CD4-positive, alpha-beta T cell treated with Interleukin-15 for 4 hours (primary cell): ENCODE measurements at regions not wholly inside any gene's neighbourhood (a gene's known extent, or its start where the extent isn't known, plus 50 kb on each side); places are given as distances from the start of the nearest gene placed in this dataset.
"Not testable (repeated sequence)": the region's sequence is repeated elsewhere in the genome, so short reads cannot be mapped to it uniquely, and the experiment has no call there.

ENCODE experiments used
- DNase-seq: peaks from one replicate; pipeline ENCODE4 v3.0.0-alpha.2; 2020; ENCODE audit warnings: low spot score

DNA sequence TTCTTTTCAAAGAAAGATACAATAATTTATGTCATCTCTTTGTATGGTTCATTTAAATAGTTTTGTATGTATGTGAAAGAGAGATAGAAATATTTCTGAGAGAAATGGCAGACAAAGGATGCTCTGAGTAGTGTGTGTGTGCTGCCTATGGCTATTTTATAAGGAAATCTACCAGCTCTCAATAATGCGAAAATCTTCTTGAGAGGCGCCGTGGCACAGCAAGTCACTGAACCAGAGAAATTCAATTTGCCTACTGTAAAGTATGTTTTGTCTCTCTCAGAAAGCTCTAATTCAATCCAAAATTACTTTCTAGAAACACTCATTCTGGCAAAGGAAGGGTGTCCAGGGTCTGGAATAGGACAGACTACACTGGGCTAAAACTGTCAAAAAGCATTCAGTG lies 1981.1 kb downstream of the EFNA5 start:
- no peak for DNase-seq

DNA sequence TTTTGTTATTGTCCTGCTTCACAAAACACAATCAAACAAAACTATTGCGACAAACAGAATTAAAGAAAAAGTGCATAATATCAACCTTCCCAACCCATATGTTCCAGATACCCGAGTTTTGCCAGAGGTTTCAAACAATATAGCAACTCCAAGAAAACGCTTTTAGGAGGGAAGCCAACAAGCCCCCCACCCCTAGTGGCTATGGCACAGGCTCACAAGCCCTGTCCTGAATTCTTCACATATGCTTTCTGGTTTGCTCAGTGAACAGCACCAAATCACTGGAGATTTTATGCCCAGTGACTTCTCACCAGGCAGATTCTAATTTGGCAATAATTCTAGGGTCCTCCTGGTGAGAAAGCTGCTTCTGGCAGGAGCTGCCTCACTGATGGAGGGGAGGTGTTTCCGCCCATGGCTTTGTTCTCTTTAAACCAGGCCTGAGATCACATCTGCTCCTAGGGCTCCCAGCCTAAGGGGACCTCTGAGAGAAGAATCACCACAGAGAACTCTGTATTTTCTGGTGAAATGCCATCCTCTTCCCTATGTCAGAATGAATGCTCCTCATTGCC lies 1982.4 kb downstream of the EFNA5 start:
- no peak for DNase-seq

DNA sequence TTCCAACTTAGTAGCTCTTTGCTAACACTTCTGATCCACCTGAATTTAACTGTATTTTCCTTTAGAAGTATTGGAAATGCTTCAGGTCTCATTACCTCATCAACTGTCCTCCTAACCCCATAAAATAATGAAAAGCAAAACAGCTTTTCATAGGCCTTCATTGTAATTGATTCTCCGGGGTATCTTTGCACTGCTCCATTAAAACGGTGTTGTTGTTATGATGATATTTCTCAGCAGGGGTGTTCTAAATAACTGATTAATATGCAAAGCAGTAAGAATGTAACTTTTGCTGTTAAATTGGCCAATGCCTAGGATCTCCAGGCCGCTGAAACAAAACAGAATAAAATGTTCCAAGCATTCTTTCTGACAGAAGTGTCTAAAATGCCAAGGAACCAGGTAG lies 1983.2 kb downstream of the EFNA5 start:
- no peak for DNase-seq

DNA sequence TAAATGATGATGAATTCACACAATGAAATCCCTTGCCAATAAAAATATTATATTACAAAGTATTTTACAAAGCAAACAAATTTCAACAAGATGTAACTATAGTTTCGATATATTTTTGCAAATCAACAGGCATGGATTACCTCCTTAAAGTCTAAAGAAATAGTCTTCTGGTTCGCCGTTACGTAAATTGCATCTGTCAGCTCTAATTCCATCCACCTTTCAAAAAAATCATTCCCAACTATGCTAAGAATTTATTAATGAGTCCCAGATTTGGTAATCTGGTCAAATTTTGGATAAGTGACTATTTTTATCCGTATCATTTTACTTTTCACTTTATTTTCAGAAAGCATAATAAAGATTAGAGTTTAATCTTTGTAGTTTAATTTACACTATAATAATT lies 1984.9 kb downstream of the EFNA5 start:
- DNase-seq: no peak

DNA sequence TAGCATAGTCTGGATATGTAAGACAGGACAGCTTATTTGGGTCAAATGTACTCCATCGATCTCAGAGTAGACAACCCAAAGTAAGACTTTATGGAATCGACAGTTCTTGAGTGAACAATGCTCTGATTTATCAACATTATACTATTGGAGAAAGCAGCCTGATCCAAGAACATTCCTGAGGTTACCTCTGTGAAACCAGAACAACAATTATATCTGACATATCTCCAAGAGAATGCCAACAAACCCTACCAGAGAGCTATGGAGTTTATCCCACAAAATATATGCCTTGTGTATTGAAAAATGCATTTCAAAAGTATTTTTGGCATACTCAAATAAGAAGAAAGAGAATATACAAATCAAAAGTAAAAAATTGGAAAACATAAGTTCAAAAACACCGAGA lies 1985.9 kb downstream of the EFNA5 start:
- DNase-seq: no peak

DNA sequence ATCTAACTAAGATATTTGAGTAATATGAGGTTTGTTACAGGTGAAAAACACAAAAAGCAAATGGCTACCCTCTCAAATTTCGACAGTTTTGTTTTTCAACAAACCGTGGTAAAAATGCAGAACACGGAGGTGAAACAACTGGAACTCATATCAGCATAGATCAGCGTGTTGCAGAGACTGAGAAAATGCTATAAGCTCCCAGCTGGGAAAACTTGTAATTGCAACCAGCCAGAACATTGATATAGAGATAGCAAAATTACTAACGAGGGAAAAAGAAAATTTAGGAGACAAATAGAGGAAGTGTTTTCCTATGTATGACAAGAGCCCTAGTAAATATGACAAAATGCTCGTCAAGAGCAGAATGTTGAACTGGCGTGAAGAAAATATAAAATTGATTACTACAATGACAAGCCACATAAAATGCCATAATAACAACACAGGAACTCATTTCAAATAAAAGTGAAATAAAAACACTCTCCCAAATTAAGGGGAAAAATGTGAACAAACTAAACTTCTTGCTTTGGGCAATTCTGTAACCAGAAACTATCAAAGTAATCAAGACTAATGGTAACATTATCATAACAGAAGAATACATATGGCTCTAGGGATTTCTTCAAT lies 1989.8 kb downstream of the EFNA5 start:
- no peak for DNase-seq

DNA sequence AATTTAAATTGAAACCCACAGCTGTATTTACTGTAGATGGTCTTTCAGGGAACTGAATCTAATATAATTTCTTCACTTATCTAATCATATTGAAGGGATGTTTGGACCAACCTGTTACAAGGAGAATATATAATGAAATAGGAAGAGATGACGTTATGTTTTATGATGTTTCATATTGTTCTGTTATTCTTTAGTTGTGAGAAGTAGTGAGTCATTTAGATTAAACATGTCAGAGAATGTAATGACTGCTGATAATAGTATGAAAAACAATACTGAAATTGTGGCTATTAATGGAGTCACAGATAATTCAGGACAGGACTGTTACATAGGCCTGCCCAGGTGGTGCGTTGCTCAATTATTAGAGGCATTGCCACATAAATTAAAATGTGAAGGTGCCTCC lies 1993.4 kb downstream of the EFNA5 start:
- no peak for DNase-seq

DNA sequence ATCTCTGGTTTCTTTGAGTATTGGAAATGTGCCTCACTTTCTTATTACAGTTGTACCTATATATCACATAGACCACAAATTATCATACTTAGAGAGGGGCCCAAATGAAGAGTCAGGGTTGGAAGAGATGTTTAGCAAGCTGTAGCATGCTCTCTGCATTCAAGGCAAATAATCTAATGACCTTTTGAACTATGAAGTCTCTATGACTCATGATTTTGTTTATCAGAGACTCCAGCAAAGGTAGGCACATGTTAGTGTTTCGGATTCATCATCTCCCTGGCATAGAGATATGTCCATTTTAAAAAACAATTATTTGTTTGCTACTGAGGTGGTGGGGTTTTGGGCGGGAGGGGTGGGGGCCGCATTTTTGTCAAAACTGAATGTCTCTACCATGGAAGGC lies 2000.1 kb downstream of the EFNA5 start:
- DNase-seq: no peak

DNA sequence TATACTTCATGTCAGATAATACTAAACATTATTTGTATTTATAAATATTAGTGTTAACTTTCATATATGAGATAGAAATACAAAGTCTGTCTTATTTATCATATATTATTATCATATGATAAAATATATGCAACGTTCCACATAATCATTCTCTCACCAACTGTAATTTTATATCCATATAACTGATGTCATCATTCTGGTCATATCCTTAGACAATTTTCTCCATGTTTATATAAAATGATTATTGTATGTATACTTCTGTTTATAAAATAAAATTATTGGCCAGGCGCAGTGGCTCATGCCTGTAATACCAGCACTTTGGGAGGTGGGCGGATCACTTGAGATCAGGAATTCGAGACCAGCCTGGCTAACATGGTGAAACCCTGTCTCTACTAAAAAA lies 2007.1 kb downstream of the EFNA5 start:
- DNase-seq: no peak

DNA sequence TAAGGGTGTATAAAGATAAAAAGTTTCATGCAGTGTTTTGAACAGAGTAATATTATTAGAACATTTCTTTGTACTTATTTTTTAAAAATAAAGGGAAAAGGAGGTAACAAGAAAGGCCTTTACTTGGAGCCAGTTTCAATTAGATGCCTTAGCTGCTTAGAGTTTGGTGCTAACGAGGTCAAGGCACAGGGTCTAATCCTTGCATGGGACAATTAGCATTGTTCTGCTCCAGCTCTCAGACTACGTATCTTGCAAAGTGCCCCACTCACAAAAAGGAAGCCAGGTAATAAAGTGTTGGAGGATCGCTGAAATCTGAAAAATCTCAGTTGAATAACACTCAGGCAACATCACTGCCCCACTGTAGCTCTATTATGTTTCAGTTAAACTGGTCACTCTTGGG lies 2011.3 kb downstream of the EFNA5 start:
- DNase-seq: no peak

DNA sequence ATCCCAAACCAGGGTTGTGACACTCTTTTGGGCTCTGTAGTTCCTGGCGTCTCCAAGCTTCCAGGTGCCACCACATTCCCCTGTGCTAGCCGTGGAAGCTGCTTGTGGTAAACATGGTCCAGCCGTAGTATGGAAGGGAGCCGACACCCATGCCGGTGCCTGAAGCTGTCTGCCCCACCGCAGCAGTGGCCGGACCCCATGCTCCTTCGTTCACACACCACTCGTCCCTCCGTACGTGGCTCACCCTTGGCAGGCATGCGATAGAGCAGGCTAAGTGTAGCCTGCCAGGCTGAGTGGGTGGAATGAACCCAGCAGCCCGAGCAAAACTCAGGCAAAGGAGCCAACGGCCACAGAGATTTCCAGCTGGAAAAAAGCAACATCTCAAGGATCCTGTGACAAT lies 2030.4 kb downstream of the EFNA5 start:
- DNase-seq: no peak

DNA sequence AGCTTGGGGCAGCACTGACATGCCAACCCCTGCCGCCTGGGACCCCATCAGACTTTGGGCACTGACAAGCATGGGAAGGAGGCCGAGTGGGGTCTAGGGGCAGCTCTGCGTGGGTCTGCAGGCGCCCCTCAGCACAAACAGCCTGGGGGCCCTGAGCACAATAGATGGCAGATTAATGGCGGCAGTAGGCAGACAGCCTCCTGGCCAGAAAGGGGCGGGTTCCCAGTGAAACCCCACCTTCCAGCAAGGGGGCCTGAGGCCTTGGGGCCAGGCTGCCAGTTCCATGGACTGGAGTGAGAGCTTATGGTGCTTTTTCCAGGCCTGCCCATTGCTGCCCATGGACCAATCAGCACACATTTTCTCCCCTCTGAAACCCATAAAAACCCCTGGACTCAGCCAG lies 2031.2 kb downstream of the EFNA5 start:
- no peak for DNase-seq

DNA sequence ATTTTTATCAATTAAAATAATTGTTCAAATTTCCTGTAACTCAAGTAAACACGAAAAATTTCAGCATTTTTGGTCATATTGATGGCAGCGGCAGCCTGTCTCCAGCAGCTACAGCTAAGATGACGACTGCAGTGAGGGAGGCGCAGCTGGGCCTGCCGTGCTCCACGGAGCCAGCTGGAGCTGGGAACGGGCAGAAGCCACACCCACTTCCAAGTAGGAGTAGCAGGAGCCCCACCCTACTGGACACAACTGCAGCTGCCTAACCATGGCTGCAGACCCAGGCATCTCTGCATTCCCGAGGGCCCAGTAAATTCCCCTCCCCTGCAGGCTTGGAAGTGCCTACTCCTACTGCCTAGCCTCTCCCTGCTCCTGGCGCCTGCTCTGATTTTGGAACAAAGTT lies 2031.7 kb downstream of the EFNA5 start:
- DNase-seq: no peak

DNA sequence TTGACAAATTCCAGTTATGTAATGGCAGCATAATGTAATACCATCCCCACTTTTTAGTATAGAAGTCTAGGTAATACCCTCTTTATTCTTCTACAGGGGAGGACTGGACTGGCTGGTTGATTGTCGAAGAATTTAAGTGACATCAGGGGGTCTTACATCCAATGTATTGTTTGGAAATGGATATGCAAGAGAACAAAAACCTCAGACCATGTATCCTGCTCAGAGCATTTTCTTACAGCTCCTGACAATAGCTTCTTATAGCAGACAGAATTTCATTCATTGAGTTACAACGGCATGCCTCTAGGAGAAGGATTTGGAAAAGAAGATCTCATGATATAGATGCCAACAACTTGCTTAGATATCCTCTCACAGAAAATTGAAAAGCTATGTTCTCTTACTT lies 2032.3 kb downstream of the EFNA5 start:
- DNase-seq: no peak

DNA sequence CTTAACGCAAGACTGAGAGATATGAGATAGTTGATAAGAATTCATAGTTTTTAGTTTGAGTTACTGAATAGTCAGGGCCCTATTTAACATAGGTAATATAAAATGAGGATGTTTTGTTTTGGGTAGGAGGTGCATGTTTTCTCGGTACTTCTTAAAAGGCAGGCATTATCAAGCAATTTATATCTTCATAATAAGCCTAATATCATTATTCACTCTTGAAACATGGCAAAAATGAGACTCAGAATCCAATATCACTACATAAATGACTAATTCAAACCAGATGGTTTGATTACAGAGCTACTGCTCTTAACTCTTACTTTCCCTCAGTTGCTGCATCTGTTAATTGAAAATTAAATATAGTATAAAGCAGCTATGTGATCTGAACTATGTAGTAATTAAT lies 2038.7 kb downstream of the EFNA5 start:
- DNase-seq: no peak

DNA sequence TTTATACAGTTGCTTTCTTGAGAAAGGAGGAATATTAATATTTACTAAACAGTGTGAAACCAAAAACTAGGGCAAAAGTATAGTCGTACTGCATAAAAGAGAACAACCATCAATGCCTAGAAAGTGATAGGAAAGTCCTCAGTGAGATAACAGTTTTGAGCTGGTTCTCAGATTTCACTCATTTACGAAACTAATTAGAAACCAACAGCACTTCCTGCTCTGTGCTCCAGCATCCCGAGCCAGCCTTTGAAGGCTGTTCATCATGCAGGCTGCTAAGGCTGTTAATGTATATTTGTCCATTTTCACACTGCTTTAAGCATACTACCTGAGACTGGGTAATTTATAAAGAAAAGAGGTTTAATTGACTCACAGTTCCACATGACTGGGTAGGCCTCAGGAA lies 2039.9 kb downstream of the EFNA5 start:
- DNase-seq: no peak

DNA sequence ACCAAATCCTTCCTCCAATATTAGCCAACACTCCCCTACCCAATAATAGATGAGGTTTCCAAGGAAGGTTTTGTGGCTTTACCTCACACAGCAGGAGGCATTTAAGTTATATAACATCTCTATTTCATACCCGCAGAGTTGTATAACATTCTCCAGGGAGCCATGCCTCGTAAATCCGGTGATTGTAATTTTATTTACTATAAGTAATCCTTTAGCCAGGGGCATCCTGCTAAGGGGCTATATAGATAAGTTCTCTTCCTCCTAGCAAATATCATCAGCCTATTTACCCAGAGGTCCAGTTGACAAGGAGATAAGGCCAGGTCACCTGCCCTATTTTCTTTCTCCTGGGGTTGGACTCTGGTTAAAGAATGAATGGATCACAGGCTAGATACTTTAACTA lies 2051.0 kb downstream of the EFNA5 start:
- DNase-seq: no peak

DNA sequence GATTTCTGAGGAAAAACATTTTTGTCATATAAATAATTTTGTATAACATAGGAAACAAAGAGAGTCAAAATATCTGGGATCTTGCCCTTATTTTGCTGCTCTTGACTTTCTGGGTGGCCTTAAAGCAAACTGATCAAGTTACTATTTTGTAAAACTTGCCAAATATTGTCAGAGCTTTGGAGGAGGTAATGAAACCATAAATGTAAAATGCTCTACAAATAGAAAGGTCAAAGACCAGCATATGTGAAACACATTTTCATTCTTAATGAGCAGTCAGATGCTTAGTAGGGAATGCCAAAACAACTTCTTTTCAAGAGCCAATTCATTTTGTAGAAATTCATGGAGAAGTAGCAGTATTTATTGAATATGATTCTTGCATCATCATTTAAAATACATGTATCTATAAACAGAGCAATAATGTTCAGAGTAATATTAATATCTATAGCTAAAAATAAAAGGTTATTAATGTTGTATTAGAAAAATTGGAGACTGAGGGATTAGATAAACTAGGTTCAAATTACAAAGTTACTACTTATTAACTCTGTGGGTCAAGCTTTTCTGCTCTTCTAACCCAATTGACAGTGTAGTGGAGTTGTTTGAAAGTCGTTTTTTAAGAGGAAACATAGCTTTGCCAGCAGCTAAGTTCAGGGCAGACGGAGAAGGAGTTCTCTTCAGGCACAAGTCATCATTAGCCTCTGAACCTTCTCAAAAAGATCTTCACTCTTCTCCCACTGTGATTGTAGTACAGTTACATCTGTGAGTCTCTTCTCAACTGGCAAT lies 2053.1 kb downstream of the EFNA5 start:
- DNase-seq: no peak

DNA sequence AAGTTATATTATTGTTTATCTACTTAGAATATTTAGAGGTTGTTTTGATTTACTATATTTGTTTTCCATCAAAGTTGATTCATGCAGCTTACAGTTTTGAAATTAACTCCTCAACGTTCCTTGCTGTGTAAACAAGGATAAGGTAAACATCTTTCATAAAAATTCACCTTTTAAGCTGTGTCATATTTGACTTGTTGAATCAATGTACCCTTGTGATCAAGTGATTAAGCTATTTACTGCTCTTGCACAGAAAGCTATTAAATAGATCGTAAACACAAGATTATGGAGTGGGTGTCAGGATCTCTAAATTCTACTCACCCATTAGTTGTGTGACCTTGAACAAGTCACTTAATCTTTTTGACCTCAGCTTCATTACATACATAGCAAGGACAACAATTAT lies 2054.0 kb upstream of the NUDT12 start:
- no peak for DNase-seq

DNA sequence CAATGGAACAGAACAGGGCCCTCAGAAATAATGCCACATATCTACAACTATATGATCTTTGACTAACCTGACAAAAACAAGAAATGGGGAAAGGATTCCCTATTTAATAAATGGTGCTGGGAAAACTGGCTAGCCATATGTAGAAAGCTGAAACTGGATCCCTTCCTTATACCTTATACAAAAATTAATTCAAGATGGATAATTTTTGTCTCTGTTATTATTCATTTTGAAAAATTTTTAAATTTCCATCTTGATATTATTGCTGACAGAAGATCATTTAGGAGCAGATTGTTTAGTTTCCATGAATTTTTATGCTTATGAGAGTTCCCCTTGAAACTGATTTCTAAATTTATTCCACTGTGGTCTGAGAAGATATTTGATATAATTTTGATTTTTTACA lies 2039.8 kb upstream of the NUDT12 start:
- not testable (repeated sequence) for DNase-seq

DNA sequence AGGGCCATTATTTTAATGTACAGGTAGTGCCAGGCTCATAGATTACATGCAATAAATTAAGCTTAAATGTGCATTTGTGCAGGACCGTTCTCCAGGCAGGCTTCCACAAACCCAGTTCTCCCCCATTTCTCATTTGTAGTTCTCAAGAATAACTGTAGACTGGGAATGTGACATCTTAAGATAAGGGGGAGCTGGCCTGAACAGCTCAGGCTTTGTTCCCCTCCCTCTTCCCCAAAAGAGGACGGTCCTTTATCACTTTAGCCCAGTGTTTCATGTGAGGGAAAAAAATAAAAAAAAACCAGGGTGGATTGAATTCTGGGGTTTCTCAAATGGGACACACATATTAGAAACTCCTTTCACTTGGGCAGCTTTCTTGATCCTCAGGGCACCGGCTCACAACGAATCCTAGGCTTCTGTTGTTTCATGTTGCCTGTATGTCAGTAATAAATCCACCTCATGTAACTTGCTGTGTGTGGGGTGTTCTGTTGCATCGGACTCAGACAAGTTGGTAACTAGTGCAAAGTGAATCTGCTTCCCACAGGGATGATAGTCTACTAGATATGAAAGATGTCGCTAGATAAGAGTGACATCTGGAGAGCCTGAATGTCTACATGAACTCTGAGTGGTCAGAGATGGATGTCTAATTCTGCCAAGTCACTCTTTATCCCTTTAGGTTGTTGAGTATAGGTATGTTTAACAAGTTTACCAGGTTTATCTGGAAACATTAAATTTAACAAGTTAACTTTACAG lies 2030.6 kb upstream of the NUDT12 start:
- no peak for DNase-seq

DNA sequence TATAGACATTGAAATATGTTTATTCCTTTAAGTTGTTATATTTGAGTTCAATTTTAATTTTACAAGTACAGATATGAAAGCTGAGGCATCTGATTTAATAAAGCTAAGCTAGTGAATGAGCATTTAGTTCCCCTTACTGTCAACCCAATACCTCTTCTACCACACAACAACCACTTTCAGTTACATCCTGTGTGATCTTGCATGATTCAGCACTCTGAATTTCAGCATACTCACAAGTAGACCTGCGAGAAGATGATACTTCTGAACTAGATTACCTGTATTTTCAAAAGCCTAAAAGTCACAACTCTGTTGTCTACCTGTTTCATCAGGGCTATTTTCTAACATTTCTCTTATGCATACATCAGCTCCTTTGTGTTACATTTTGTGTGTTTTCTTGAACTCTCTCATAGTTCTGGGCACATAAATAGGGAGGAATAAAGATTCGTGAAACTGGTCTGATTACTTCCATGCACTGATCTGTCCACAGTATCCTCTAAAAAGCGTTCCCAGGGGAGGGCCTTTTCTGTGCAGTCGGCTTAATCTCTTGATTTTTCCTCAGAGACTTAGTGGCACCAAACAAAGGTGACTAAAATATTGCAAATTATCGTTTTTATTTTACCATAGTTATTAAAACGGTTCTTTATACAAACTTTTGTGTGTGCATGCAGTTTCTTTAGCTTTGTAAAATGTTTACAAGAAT lies 2025.5 kb upstream of the NUDT12 start:
- no peak for DNase-seq
